ENCODE measurements at regions not wholly inside any gene's neighbourhood (a gene's known extent, or its start where the extent isn't known, plus 50 kb on each side); places are given as distances from the start of the nearest gene placed in this dataset.

- TF ChIP-seq CTCF (IDR thresholded peaks at IDR 0.05) (no peak), POLR2AphosphoS5 (IDR thresholded peaks at IDR 0.05) (no peak), POLR2A (IDR thresholded peaks at IDR 0.05) (no peak)
Observed at GRCh38 chr1:199789141-199789540, 238.4 kb upstream of the NR5A2 start.

Measured in upper lobe of left lung (tissue), 4 donors.